ENCODE measurements at regions not wholly inside any gene's neighbourhood (a gene's known extent, or its start where the extent isn't known, plus 50 kb on each side); places are given as distances from the start of the nearest gene placed in this dataset.

- H3K4me3 Mint-ChIP-seq (ENCODE audit: unreplicated experiment), result no peak overlapping the region
- no peak for TF ChIP-seq CTCF (IDR thresholded peaks at IDR 0.05; ENCODE audit: partially characterized antibody, unreplicated experiment)
- no peaks in the 10 kb centered on the region for H3K9me3 Mint-ChIP-seq (ENCODE audit: unreplicated experiment)
- no peak for DNase-seq
- H3K27me3 Mint-ChIP-seq (ENCODE audit: unreplicated experiment), result peaks cover 2% of the 10 kb centered on the region
- H3K27ac Mint-ChIP-seq (ENCODE audit: unreplicated experiment), result no peak overlapping the region
- peaks cover 13% of the 10 kb centered on the region for H3K4me1 Mint-ChIP-seq (ENCODE audit: low read depth, unreplicated experiment)
- no peaks in the 10 kb centered on the region for H3K36me3 Mint-ChIP-seq (ENCODE audit: unreplicated experiment)
Measured at GRCh38 chr2:16581241-16581640, 84.4 kb downstream of the CYRIA start.

- no peak for TF ChIP-seq CTCF (IDR thresholded peaks at IDR 0.05; ENCODE audit: partially characterized antibody, unreplicated experiment)
- Mint-ChIP-seq H3K4me1 (ENCODE audit: low read depth, unreplicated experiment) (no peaks in the 10 kb centered on the region), H3K27ac (ENCODE audit: unreplicated experiment) (no peak overlapping the region), H3K27me3 (ENCODE audit: unreplicated experiment) (peaks cover 6% of the 10 kb centered on the region), H3K4me3 (ENCODE audit: unreplicated experiment) (no peak overlapping the region), H3K36me3 (ENCODE audit: unreplicated experiment) (peaks cover 22% of the 10 kb centered on the region), H3K9me3 (ENCODE audit: unreplicated experiment) (peaks cover 14% of the 10 kb centered on the region)
- DNase-seq, result no peak
Measured at GRCh38 chr2:16578081-16578480, 87.6 kb downstream of the CYRIA start.

- DNase-seq, result no peak
- H3K27me3 Mint-ChIP-seq (ENCODE audit: unreplicated experiment), result peaks cover 7% of the 10 kb centered on the region
- peaks cover 17% of the 10 kb centered on the region for H3K36me3 Mint-ChIP-seq (ENCODE audit: unreplicated experiment)
- peaks cover 38% of the 10 kb centered on the region for H3K4me1 Mint-ChIP-seq (ENCODE audit: low read depth, unreplicated experiment)
- peak overlapping the region; percentile 83 for H3K27ac Mint-ChIP-seq (ENCODE audit: unreplicated experiment)
- H3K4me3 Mint-ChIP-seq (ENCODE audit: unreplicated experiment), result peak overlapping the region; percentile 57
- H3K9me3 Mint-ChIP-seq (ENCODE audit: unreplicated experiment), result peaks cover 14% of the 10 kb centered on the region
- TF ChIP-seq CTCF (IDR thresholded peaks at IDR 0.05; ENCODE audit: partially characterized antibody, unreplicated experiment), result no peak
Measured at GRCh38 chr2:16570516-16570915, 95.1 kb downstream of the CYRIA start.

GRCh38 chr2:16568998-16569784 is 96.4 kb downstream of the CYRIA start:
- Mint-ChIP-seq H3K27me3 (ENCODE audit: unreplicated experiment) (peaks cover 7% of the 10 kb centered on the region), H3K4me1 (ENCODE audit: low read depth, unreplicated experiment) (peaks cover 38% of the 10 kb centered on the region), H3K4me3 (ENCODE audit: unreplicated experiment) (peak overlapping the region; percentile 68), H3K36me3 (ENCODE audit: unreplicated experiment) (peaks cover 12% of the 10 kb centered on the region), H3K9me3 (ENCODE audit: unreplicated experiment) (peaks cover 10% of the 10 kb centered on the region), H3K27ac (ENCODE audit: unreplicated experiment) (peak overlapping the region; percentile 83)
- TF ChIP-seq CTCF (IDR thresholded peaks at IDR 0.05; ENCODE audit: partially characterized antibody, unreplicated experiment), result no peak
- DNase-seq, result no peak

- no peak for DNase-seq
- Mint-ChIP-seq H3K4me3 (ENCODE audit: unreplicated experiment) (no peak overlapping the region), H3K27me3 (ENCODE audit: unreplicated experiment) (peaks cover 3% of the 10 kb centered on the region), H3K4me1 (ENCODE audit: low read depth, unreplicated experiment) (peaks cover 30% of the 10 kb centered on the region), H3K9me3 (ENCODE audit: unreplicated experiment) (peaks cover 2% of the 10 kb centered on the region), H3K27ac (ENCODE audit: unreplicated experiment) (no peak overlapping the region), H3K36me3 (ENCODE audit: unreplicated experiment) (no peaks in the 10 kb centered on the region)
- TF ChIP-seq CTCF (IDR thresholded peaks at IDR 0.05; ENCODE audit: partially characterized antibody, unreplicated experiment), result no peak
Measured at GRCh38 chr2:16566701-16567100, 98.9 kb downstream of the CYRIA start.
